ENCODE measurements at regions not wholly inside any gene's neighbourhood (a gene's known extent, or its start where the extent isn't known, plus 50 kb on each side); places are given as distances from the start of the nearest gene placed in this dataset.
"Not testable (repeated sequence)": the region's sequence is repeated elsewhere in the genome, so short reads cannot be mapped to it uniquely, and the experiment has no call there.

GRCh38 chr17:79560527-79560926 is 50.3 kb downstream of the RBFOX3 start:
- no peak for DNase-seq

GRCh38 chr17:79559111-79559887 is 51.6 kb downstream of the RBFOX3 start:
- DNase-seq, result no peak

- DNase-seq, result no peak
Measured at GRCh38 chr17:79558091-79558900, 52.6 kb downstream of the RBFOX3 start.

GRCh38 chr17:79557276-79558090 is 53.4 kb downstream of the RBFOX3 start:
- DNase-seq, result no peak

- DNase-seq, result no peak
Measured at GRCh38 chr17:79556271-79556670, 54.6 kb downstream of the RBFOX3 start.

- DNase-seq, result no peak
Measured at GRCh38 chr17:79555543-79555942, 55.3 kb downstream of the RBFOX3 start.

- DNase-seq, result not testable (repeated sequence)
Measured at GRCh38 chr17:79554346-79554745, 56.5 kb downstream of the RBFOX3 start.

- no peak for DNase-seq
Measured at GRCh38 chr17:79552824-79553223, 58.0 kb downstream of the RBFOX3 start.

- DNase-seq, result no peak
Measured at GRCh38 chr17:79552405-79552804, 58.4 kb downstream of the RBFOX3 start.

- DNase-seq, result peak; percentile 37
Measured at GRCh38 chr17:79549141-79549915, 61.5 kb downstream of the RBFOX3 start.

GRCh38 chr17:79548116-79548515 is 62.7 kb downstream of the RBFOX3 start:
- DNase-seq, result no peak

GRCh38 chr17:79547586-79547985 is 63.3 kb downstream of the RBFOX3 start:
- DNase-seq, result no peak

- not testable (repeated sequence) for DNase-seq
Measured at GRCh38 chr17:79547171-79547570, 63.7 kb downstream of the RBFOX3 start.

GRCh38 chr17:79546386-79546785 is 64.5 kb downstream of the RBFOX3 start:
- no peak for DNase-seq

- DNase-seq, result no peak
Measured at GRCh38 chr17:79545251-79546005, 65.4 kb downstream of the RBFOX3 start.

- DNase-seq, result no peak
Measured at GRCh38 chr17:79544142-79544914, 66.5 kb downstream of the RBFOX3 start.

- peak; percentile 21 for DNase-seq
Measured at GRCh38 chr17:79543531-79543930, 67.3 kb downstream of the RBFOX3 start.

GRCh38 chr17:79542718-79543117 is 68.1 kb downstream of the RBFOX3 start:
- DNase-seq, result no peak

GRCh38 chr17:79541056-79541850 is 69.6 kb downstream of the RBFOX3 start:
- DNase-seq, result no peak
